Loucy (cell line): ENCODE measurements at regions not wholly inside any gene's neighbourhood (a gene's known extent, or its start where the extent isn't known, plus 50 kb on each side); places are given as distances from the start of the nearest gene placed in this dataset.
"Not testable (repeated sequence)": the region's sequence is repeated elsewhere in the genome, so short reads cannot be mapped to it uniquely, and the experiment has no call there.

Experiments
- H2AFZ ChIP-seq: fragments of 200-600 bp; sonication (generic); 2 replicates; pipeline ENCODE4 v1.6.0; 2016; ENCODE audit warnings: antibody characterized with exemption, mild to moderate bottlenecking, low read length, moderate library complexity
- H3F3A ChIP-seq: fragments of 200-600 bp; 2 replicates; pipeline ENCODE4 v1.6.0; 2016; ENCODE audit warnings: antibody characterized with exemption, low read depth, mild to moderate bottlenecking
- H3K27me3 ChIP-seq: fragments of 200-600 bp; sonication (generic); 2 replicates; pipeline ENCODE4 v1.6.1; 2014; ENCODE audit warnings: low read length, mild to moderate bottlenecking; ENCODE audit not compliant: insufficient read depth, poor library complexity, severe bottlenecking
- H3K36me3 ChIP-seq: fragments of 200-600 bp; sonication (generic); 2 replicates; pipeline ENCODE4 v1.6.1; 2016; ENCODE audit warnings: low read length; ENCODE audit not compliant: insufficient read depth
- H3K4me1 ChIP-seq: fragments of 200-600 bp; sonication (generic); 2 replicates; pipeline ENCODE4 v1.5.1; 2014; ENCODE audit warnings: low read length, mild to moderate bottlenecking; ENCODE audit not compliant: insufficient read depth, poor library complexity, severe bottlenecking
- H3K4me2 ChIP-seq: fragments of 200-600 bp; sonication (generic); 2 replicates; pipeline ENCODE4 v1.6.0; 2014; ENCODE audit warnings: antibody characterized with exemption, low read length, low read depth, mild to moderate bottlenecking; ENCODE audit not compliant: poor library complexity, severe bottlenecking
- H3K4me3 ChIP-seq: fragments of 200-600 bp; sonication (generic); 2 replicates; pipeline ENCODE4 v1.5.1; 2014; ENCODE audit warnings: low read length, mild to moderate bottlenecking, mixed read lengths; ENCODE audit not compliant: poor library complexity, severe bottlenecking
- H3K79me2 ChIP-seq: fragments of 200-600 bp; sonication (generic); 2 replicates; pipeline ENCODE4 v1.6.1; 2014; ENCODE audit warnings: low read length; ENCODE audit not compliant: insufficient read depth
- H3K9ac ChIP-seq: fragments of 200-600 bp; sonication (generic); 2 replicates; pipeline ENCODE4 v1.6.0; 2014; ENCODE audit warnings: mild to moderate bottlenecking, low read depth, low read length, moderate library complexity; ENCODE audit not compliant: poor library complexity, severe bottlenecking
- H3K9me2 ChIP-seq: fragments of 200-600 bp; sonication (generic); replicated peaks from 2 replicates; pipeline ENCODE4 v1.6.1; 2016; ENCODE audit warnings: low read depth, low read length, mixed read lengths
- H3K9me3 ChIP-seq: fragments of 200-600 bp; sonication (generic); 2 replicates; pipeline ENCODE4 v1.6.1; 2014; ENCODE audit warnings: mild to moderate bottlenecking, antibody characterized with exemption, low read length, low read depth; ENCODE audit not compliant: insufficient read depth
- H4K20me1 ChIP-seq: fragments of 200-600 bp; sonication (generic); 2 replicates; pipeline ENCODE4 v1.6.0; 2014; ENCODE audit warnings: antibody characterized with exemption, low read length, mild to moderate bottlenecking; ENCODE audit not compliant: insufficient read depth, poor library complexity, severe bottlenecking
- CTCF ChIP-seq: fragments of 200-600 bp; sonication (generic); conservative IDR thresholded peaks from 2 replicates; pipeline ENCODE4 v1.5.1; 2014; ENCODE audit warnings: mild to moderate bottlenecking, antibody characterized with exemption, low read length
- EZH2phosphoT487 ChIP-seq: fragments of 200-600 bp; IDR thresholded peaks from 2 replicates; pipeline ENCODE4 v1.6.1; 2018; ENCODE audit warnings: antibody characterized with exemption, mild to moderate bottlenecking, moderate library complexity, borderline replicate concordance

GRCh38 chr7:145105561-145105960 lies 269.7 kb upstream of the TPK1 start:
- H3F3A ChIP-seq: no peaks in the 10 kb centered on the region
- H3K27me3 ChIP-seq: no peaks in the 10 kb centered on the region
- no peak overlapping the region for H3K4me2 ChIP-seq
- H3K9ac ChIP-seq: no peak overlapping the region
- no peaks in the 10 kb centered on the region for H3K36me3 ChIP-seq
- H3K79me2 ChIP-seq: no peaks in the 10 kb centered on the region
- no peaks in the 10 kb centered on the region for H3K4me1 ChIP-seq
- TF ChIP-seq CTCF (no peak), EZH2phosphoT487 (no peak)
- H3K9me3 ChIP-seq: no peaks in the 10 kb centered on the region
- no peaks in the 10 kb centered on the region for H3K9me2 ChIP-seq
- no peak overlapping the region for H3K4me3 ChIP-seq
- H4K20me1 ChIP-seq: no peaks in the 10 kb centered on the region
- no peak overlapping the region for H2AFZ ChIP-seq

DNA sequence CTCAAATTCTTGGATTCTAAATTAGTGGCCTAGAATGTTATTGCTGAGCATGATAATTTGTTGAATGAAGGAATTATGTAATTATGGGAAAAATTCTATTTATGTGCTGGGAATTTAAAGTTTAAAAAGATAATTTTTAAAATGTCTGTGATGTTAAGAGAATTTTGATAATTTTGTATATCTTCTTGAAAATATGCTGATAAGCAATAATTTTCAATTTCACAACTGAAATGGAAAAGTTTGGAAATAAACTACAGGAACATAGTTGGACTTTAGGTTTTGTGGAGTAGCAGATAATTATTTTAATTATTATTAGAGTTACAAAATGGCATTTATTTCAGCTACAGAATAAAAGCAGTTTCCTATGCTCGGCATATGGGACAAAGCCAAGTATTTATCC lies 268.5 kb upstream of the TPK1 start:
- H3K4me3 ChIP-seq: no peak overlapping the region
- no peaks in the 10 kb centered on the region for H3K27me3 ChIP-seq
- H3K9me3 ChIP-seq: no peaks in the 10 kb centered on the region
- no peaks in the 10 kb centered on the region for H3K9me2 ChIP-seq
- no peak overlapping the region for H3K9ac ChIP-seq
- no peaks in the 10 kb centered on the region for H3F3A ChIP-seq
- no peaks in the 10 kb centered on the region for H3K4me1 ChIP-seq
- H3K36me3 ChIP-seq: no peaks in the 10 kb centered on the region
- H4K20me1 ChIP-seq: no peaks in the 10 kb centered on the region
- no peak overlapping the region for H3K4me2 ChIP-seq
- no peaks in the 10 kb centered on the region for H3K79me2 ChIP-seq
- TF ChIP-seq EZH2phosphoT487: no peak
- no peak for TF ChIP-seq CTCF
- H2AFZ ChIP-seq: no peak overlapping the region

DNA sequence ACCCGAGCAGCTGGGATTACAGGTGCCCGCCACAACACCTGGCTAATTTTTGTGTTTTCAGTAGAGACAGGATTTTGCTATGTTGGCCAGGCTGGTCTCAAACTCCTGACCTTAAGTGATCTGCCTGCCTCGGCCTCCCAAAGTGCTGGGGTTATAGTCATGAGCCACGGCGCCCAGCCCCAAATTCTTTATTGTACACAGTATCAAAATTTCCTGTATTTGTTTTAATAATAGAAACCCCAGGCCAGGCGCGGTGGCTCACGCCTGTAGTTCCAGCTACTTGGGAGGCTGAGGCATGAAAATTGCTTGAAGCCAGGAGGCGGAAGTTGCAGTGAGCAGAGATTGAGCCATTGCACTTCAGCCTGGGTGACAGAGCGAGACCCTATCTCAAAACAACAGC lies 266.3 kb upstream of the TPK1 start:
- not testable (repeated sequence) for H4K20me1 ChIP-seq, H2AFZ ChIP-seq, H3K36me3 ChIP-seq, H3K27me3 ChIP-seq, H3K4me3 ChIP-seq, H3F3A ChIP-seq, H3K4me2 ChIP-seq, H3K4me1 ChIP-seq, H3K9me2 ChIP-seq, H3K9ac ChIP-seq, H3K79me2 ChIP-seq, H3K9me3 ChIP-seq

GRCh38 chr7:145092766-145093165 lies 256.9 kb upstream of the TPK1 start:
- no peaks in the 10 kb centered on the region for H3K9me3 ChIP-seq
- no peaks in the 10 kb centered on the region for H4K20me1 ChIP-seq
- no peak overlapping the region for H3K4me3 ChIP-seq
- H3K4me1 ChIP-seq: no peaks in the 10 kb centered on the region
- H3K27me3 ChIP-seq: no peaks in the 10 kb centered on the region
- H3K9ac ChIP-seq: no peak overlapping the region
- H3K79me2 ChIP-seq: no peaks in the 10 kb centered on the region
- no peaks in the 10 kb centered on the region for H3F3A ChIP-seq
- no peaks in the 10 kb centered on the region for H3K9me2 ChIP-seq
- H3K4me2 ChIP-seq: no peak overlapping the region
- no peak overlapping the region for H2AFZ ChIP-seq
- TF ChIP-seq EZH2phosphoT487 (no peak), CTCF (no peak)
- no peaks in the 10 kb centered on the region for H3K36me3 ChIP-seq
